Mesendoderm (in vitro differentiated cells): ENCODE measurements at regions not wholly inside any gene's neighbourhood (a gene's known extent, or its start where the extent isn't known, plus 50 kb on each side); places are given as distances from the start of the nearest gene placed in this dataset.
A peak's percentile ranks its signal among the peaks of the same experiment; 100 is the strongest.

Experiments used
- DNase-seq: peaks from one replicate; pipeline ENCODE4 v3.0.0; 2013
- H2AK5ac ChIP-seq: 2 replicates; pipeline ENCODE4 v1.6.1; 2013; ENCODE audit warnings: low read length, inconsistent platforms
- H2BK120ac ChIP-seq: 2 replicates; pipeline ENCODE4 v1.6.1; 2013; ENCODE audit warnings: low read depth, mild to moderate bottlenecking, low read length, moderate library complexity, mixed read lengths
- H2BK15ac ChIP-seq: replicated peaks from 2 replicates; pipeline ENCODE4 v1.6.1; 2013; ENCODE audit warnings: low read depth, mild to moderate bottlenecking, moderate library complexity
- H2BK5ac ChIP-seq: 2 replicates; pipeline ENCODE4 v1.6.1; 2013; ENCODE audit warnings: low read length, inconsistent platforms
- H3K18ac ChIP-seq: 2 replicates; pipeline ENCODE4 v1.6.1; 2013; ENCODE audit warnings: mild to moderate bottlenecking, low read length, mixed read lengths
- H3K23ac ChIP-seq: one replicate; pipeline ENCODE4 v1.6.1; 2013; ENCODE audit warnings: low read length
- H3K27ac ChIP-seq: 2 replicates; pipeline ENCODE4 v1.5.1; 2013; ENCODE audit warnings: low read depth, mild to moderate bottlenecking, inconsistent platforms, low read length, moderate library complexity
- H3K27me3 ChIP-seq: 2 replicates; pipeline ENCODE4 v1.6.1; 2013; ENCODE audit warnings: low read length, control low read depth, mild to moderate bottlenecking, inconsistent platforms; ENCODE audit not compliant: insufficient read depth, poor library complexity
- H3K36me3 ChIP-seq: 2 replicates; pipeline ENCODE4 v1.6.1; 2013; ENCODE audit warnings: low read length, inconsistent platforms; ENCODE audit not compliant: control insufficient read depth, insufficient read depth
- H3K4ac ChIP-seq: one replicate; pipeline ENCODE4 v1.6.1; 2013; ENCODE audit warnings: low read depth, mild to moderate bottlenecking, low read length, moderate library complexity
- H3K4me1 ChIP-seq: 2 replicates; pipeline ENCODE4 v1.6.1; 2013; ENCODE audit warnings: low read depth, low read length, inconsistent platforms; ENCODE audit not compliant: control insufficient read depth
- H3K4me2 ChIP-seq: 2 replicates; pipeline ENCODE4 v1.6.1; 2013; ENCODE audit warnings: low read length
- H3K4me3 ChIP-seq: 2 replicates; pipeline ENCODE4 v1.5.1; 2013; ENCODE audit warnings: mild to moderate bottlenecking, low read length
- H3K56ac ChIP-seq: one replicate; pipeline ENCODE4 v1.6.1; 2013; ENCODE audit warnings: low read length
- H3K79me1 ChIP-seq: 2 replicates; pipeline ENCODE4 v1.6.1; 2013; ENCODE audit warnings: low read length, inconsistent platforms
- H3K79me2 ChIP-seq: 2 replicates; pipeline ENCODE4 v1.6.1; 2013; ENCODE audit warnings: mild to moderate bottlenecking, low read length; ENCODE audit not compliant: control insufficient read depth, insufficient read depth
- H3K9ac ChIP-seq: 2 replicates; pipeline ENCODE4 v1.6.1; 2013; ENCODE audit warnings: low read length, inconsistent platforms
- H4K5ac ChIP-seq: one replicate; pipeline ENCODE4 v1.6.1; 2013; ENCODE audit warnings: low read length
- H4K8ac ChIP-seq: one replicate; pipeline ENCODE4 v1.6.1; 2013; ENCODE audit warnings: low read depth, mild to moderate bottlenecking, control low read depth, low read length, moderate library complexity
- WGBS: extraction: QIAGEN DNeasy Blood & Tissue Kit; methylation state at CpG from one replicate; pipeline ENCODE4 v1.1.7; 2013; ENCODE audit warnings: low lambda C conversion rate, missing lambda C conversion rate; ENCODE audit not compliant: insufficient coverage; ENCODE audit errors: extremely low coverage; 5-methylcytosine and 5-hydroxymethylcytosine counted together

DNA sequence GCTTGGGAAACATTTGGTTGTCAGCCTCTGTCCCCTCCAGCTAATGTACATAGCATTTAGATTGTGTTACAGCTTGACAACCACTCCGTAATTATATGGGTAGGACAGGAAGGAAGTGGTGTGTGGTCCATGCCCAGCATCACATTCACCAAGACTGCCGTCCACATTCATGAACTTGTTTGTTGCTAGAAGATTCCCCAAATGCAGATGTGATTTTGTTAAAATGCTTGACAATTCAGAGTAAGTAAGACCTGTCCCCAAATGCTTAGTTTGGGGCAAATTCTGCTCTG, 1482.7 kb downstream of the TBC1D22A start:
- no peak overlapping the region for H3K18ac ChIP-seq
- no peaks in the 10 kb centered on the region for H3K79me1 ChIP-seq
- H3K27ac ChIP-seq: no peak overlapping the region
- no peaks in the 10 kb centered on the region for H3K79me2 ChIP-seq
- H2BK5ac ChIP-seq: no peak overlapping the region
- H3K4me3 ChIP-seq: no peak overlapping the region
- H3K4me2 ChIP-seq: no peak overlapping the region
- H2AK5ac ChIP-seq: no peak overlapping the region
- peaks cover 8% of the 10 kb centered on the region for H3K4me1 ChIP-seq
- no peak overlapping the region for H2BK120ac ChIP-seq
- no peak overlapping the region for H3K9ac ChIP-seq
- no peak overlapping the region for H4K5ac ChIP-seq
- H3K23ac ChIP-seq: no peak overlapping the region
- H2BK15ac ChIP-seq: no peak overlapping the region
- H3K4ac ChIP-seq: no peak overlapping the region
- H3K36me3 ChIP-seq: no peaks in the 10 kb centered on the region
- WGBS: no CpG with 5 or more reads among the region's 2 CpGs
- DNase-seq: no peak
- no peaks in the 10 kb centered on the region for H3K27me3 ChIP-seq
- no peak overlapping the region for H3K56ac ChIP-seq
- no peak overlapping the region for H4K8ac ChIP-seq

DNA sequence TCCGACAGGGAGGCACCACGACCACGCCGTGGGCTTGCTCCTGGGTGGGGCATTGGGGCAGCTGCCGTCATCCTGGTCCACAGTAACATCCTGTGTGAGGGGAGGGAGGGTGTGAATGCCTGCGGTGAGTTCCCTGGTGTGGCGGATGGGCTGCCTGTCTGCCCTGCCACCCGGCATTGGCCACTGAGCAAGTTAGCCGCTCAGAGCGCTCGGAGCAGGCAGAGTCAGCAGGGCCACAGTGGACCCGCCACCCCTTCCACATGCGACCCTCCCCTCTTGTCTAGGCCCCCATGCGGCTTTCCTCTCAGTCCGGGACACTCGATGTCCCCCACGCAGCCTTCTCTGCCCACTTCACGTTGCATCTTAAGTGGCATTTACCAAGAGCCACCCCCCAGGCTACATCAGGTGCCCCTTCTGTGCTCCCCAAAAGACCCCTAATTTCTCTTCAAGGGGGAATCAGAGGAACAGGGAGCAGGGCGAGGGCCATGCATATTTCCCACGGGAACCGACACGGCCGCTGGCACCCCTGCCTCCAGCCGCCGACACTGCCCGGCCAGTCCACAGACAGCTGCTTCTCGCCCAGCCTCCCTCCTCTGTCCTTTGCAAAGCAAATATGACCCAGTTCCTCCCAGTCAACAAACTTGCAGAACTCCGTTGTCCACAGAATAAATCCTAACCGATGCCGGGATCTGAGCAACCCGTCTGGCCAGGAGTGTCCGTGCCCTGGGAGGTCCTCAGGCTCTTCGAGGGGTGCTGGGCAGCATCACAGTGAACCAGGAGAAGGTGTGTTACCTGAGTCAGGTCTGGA, 1482.1 kb downstream of the TBC1D22A start:
- DNase-seq: no peak
- peaks cover 10% of the 10 kb centered on the region for H3K4me1 ChIP-seq
- no CpG with 5 or more reads among the region's 33 CpGs for WGBS
- H3K36me3 ChIP-seq: no peaks in the 10 kb centered on the region
- H2BK15ac ChIP-seq: no peak overlapping the region
- no peak overlapping the region for H3K4me3 ChIP-seq
- no peaks in the 10 kb centered on the region for H3K79me2 ChIP-seq
- no peak overlapping the region for H2AK5ac ChIP-seq
- H3K56ac ChIP-seq: no peak overlapping the region
- H4K8ac ChIP-seq: no peak overlapping the region
- H3K4ac ChIP-seq: no peak overlapping the region
- no peak overlapping the region for H3K27ac ChIP-seq
- no peak overlapping the region for H3K23ac ChIP-seq
- H4K5ac ChIP-seq: no peak overlapping the region
- no peak overlapping the region for H2BK120ac ChIP-seq
- H2BK5ac ChIP-seq: no peak overlapping the region
- H3K79me1 ChIP-seq: no peaks in the 10 kb centered on the region
- no peak overlapping the region for H3K18ac ChIP-seq
- no peaks in the 10 kb centered on the region for H3K27me3 ChIP-seq
- no peak overlapping the region for H3K4me2 ChIP-seq
- no peak overlapping the region for H3K9ac ChIP-seq

DNA sequence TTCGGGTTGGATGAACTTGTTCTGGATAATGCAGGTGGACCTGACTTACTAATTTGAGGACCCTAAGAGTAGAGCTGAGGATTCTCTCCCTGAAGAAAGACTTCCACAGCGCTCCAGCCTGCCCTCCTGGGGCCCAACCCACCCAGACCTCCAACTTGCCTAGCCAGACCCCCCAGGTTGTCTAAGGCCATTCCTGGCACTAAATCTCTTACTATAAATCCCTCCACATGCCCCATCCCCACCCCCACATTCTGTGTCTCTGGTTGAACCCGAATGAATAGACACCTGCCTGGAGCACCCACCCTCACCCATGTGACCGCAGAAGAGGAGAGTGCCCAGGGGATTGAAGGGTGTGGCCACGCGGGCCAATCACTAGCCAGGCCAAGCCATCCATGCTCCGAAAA, 1480.0 kb downstream of the TBC1D22A start:
- WGBS: no CpG with 5 or more reads among the region's 7 CpGs

DNA sequence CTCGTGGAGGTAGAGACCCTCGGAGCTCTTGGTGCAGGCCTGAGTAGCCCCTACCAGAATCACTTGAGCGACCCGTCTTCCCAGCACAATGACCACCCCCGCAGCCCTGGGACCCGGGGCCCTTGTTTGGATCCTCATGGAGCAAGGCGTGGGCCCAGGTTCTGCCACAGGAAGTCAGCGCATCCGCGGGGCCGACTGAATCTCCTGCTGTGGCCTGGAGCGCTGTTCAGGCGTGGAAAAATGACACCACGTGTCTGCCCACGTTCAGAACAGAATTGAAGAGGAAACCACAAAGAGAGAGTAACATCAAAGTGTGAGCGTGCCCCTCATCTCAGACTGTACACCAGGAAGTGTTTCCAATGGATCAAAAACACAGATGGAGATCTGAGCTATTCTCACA, 1479.2 kb downstream of the TBC1D22A start:
- no peak overlapping the region for H2BK120ac ChIP-seq
- no peak overlapping the region for H4K8ac ChIP-seq
- H3K36me3 ChIP-seq: no peaks in the 10 kb centered on the region
- no peak overlapping the region for H2AK5ac ChIP-seq
- no peak overlapping the region for H3K18ac ChIP-seq
- H3K27ac ChIP-seq: no peak overlapping the region
- no peak for DNase-seq
- no peaks in the 10 kb centered on the region for H3K79me2 ChIP-seq
- no peak overlapping the region for H3K9ac ChIP-seq
- no peak overlapping the region for H4K5ac ChIP-seq
- H3K56ac ChIP-seq: no peak overlapping the region
- no peaks in the 10 kb centered on the region for H3K27me3 ChIP-seq
- H3K4me1 ChIP-seq: peaks cover 16% of the 10 kb centered on the region
- H2BK5ac ChIP-seq: no peak overlapping the region
- WGBS: no CpG with 5 or more reads among the region's 16 CpGs
- no peak overlapping the region for H3K4me3 ChIP-seq
- H2BK15ac ChIP-seq: no peak overlapping the region
- no peaks in the 10 kb centered on the region for H3K79me1 ChIP-seq
- H3K23ac ChIP-seq: peak overlapping the region; percentile 3
- no peak overlapping the region for H3K4ac ChIP-seq
- no peak overlapping the region for H3K4me2 ChIP-seq

More for the DNA sequence above, 1480.0 kb downstream of the TBC1D22A start:
- H2AK5ac ChIP-seq: no peak overlapping the region
- DNase-seq: no peak
- H3K4me1 ChIP-seq: peaks cover 16% of the 10 kb centered on the region
- H3K9ac ChIP-seq: no peak overlapping the region
- no peaks in the 10 kb centered on the region for H3K79me2 ChIP-seq
- H3K36me3 ChIP-seq: no peaks in the 10 kb centered on the region
- no peak overlapping the region for H4K5ac ChIP-seq
- no peak overlapping the region for H3K18ac ChIP-seq
- no peak overlapping the region for H3K23ac ChIP-seq
- no peak overlapping the region for H4K8ac ChIP-seq
- H3K27ac ChIP-seq: no peak overlapping the region
- H2BK120ac ChIP-seq: no peak overlapping the region
- H2BK5ac ChIP-seq: no peak overlapping the region
- no peak overlapping the region for H3K4me2 ChIP-seq
- H2BK15ac ChIP-seq: no peak overlapping the region
- H3K56ac ChIP-seq: no peak overlapping the region
- no peak overlapping the region for H3K4ac ChIP-seq
- H3K27me3 ChIP-seq: no peaks in the 10 kb centered on the region
- H3K79me1 ChIP-seq: no peaks in the 10 kb centered on the region
- no peak overlapping the region for H3K4me3 ChIP-seq

DNA sequence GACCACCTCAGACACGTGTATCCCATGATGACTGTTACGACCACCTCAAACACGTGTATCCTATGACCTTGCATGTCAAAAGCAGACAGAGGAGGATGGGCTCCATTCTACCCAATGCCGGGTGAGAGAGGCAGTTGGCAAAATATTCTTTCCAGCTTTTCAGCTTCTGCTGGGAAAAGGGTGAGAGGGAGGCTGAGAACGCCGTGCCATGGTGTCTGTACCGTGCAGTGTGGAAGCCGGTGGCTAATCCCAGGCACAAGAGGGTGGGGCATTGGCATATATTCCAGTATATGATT, 1478.4 kb downstream of the TBC1D22A start:
- Histone ChIP-seq H3K9ac (no peak overlapping the region), H2BK120ac (no peak overlapping the region), H3K79me1 (no peaks in the 10 kb centered on the region), H3K27ac (no peak overlapping the region), H4K5ac (no peak overlapping the region), H3K4me1 (peaks cover 16% of the 10 kb centered on the region), H4K8ac (no peak overlapping the region), H3K23ac (no peak overlapping the region), H3K27me3 (no peaks in the 10 kb centered on the region), H3K56ac (peak overlapping the region; percentile 58), H3K79me2 (no peaks in the 10 kb centered on the region), H3K4ac (peak overlapping the region; percentile 41), H3K4me2 (no peak overlapping the region), H2BK15ac (no peak overlapping the region), H3K36me3 (no peaks in the 10 kb centered on the region), H2AK5ac (peak overlapping the region; percentile 32), H3K4me3 (no peak overlapping the region), H3K18ac (no peak overlapping the region), H2BK5ac (peak overlapping the region; percentile 29)
- no peak for DNase-seq
- no CpG with 5 or more reads among the region's 8 CpGs for WGBS
